ENCODE measurements at regions not wholly inside any gene's neighbourhood (a gene's known extent, or its start where the extent isn't known, plus 50 kb on each side); places are given as distances from the start of the nearest gene placed in this dataset.
"Not testable (repeated sequence)": the region's sequence is repeated elsewhere in the genome, so short reads cannot be mapped to it uniquely, and the experiment has no call there.

GRCh38 chr14:97944380-97944779, 1147.2 kb downstream of the VRK1 start:
- no peak for DNase-seq (ENCODE audit: low read depth in 4 of 4, low spot score in 2 of 4)

DNA sequence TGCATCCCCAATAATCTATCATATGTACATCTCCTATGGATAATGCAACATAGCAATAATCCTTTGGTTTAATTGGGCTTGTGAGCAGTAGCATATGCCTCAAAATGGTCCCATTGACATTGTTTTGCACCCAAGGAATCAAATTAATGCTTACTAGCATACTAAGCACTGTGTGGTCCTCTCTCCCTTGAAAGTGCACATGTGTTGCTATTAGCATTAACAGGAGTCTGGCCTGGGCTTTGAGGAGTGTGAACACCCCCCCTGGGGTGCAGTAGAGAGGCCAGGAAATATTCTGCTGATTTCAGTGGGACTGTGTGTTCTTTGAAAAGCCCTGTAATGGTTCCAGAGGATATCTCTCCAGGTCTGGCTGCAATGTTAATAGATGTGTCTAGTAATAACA, 1148.4 kb downstream of the VRK1 start:
- DNase-seq (ENCODE audit: low read depth in 4 of 4, low spot score in 2 of 4), result no peak

GRCh38 chr14:97946240-97946639, 1149.1 kb downstream of the VRK1 start:
- no peak for DNase-seq (ENCODE audit: low read depth in 4 of 4, low spot score in 2 of 4)

- no peak for DNase-seq (ENCODE audit: low read depth in 4 of 4, low spot score in 2 of 4)
Measured at GRCh38 chr14:97946641-97947040, 1149.5 kb downstream of the VRK1 start.

- peak in 3 of 4 donors; percentile 3 to 18 (median 17) for DNase-seq (ENCODE audit: low read depth in 4 of 4, low spot score in 2 of 4)
Measured at GRCh38 chr14:97948841-97949240, 1151.7 kb downstream of the VRK1 start.

- DNase-seq (ENCODE audit: low read depth in 4 of 4, low spot score in 2 of 4), result no peak
Measured at GRCh38 chr14:97956581-97957340, 1159.6 kb downstream of the VRK1 start.

DNA sequence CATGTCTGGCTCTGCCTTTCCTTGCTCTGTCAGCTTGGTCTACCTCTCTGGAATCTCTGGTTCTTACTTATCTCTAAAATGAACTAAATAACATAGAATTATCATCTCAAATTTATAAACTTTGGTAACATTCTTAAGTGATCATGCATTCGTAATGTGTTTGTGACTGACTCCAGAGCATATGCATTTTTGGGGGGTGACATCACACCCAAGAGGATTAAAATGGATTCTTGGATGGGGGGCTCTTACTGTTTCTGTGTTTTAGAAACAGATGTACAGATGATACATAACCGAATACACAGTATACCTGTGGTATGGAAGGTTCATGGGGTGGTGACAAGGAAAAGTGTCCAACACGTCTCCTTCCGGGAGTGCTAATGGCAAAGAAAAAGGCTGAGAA, 1162.1 kb downstream of the VRK1 start:
- no peak for DNase-seq (ENCODE audit: low read depth in 4 of 4, low spot score in 2 of 4)

GRCh38 chr14:97960436-97960835, 1163.3 kb downstream of the VRK1 start:
- no peak for DNase-seq (ENCODE audit: low read depth in 4 of 4, low spot score in 2 of 4)

DNA sequence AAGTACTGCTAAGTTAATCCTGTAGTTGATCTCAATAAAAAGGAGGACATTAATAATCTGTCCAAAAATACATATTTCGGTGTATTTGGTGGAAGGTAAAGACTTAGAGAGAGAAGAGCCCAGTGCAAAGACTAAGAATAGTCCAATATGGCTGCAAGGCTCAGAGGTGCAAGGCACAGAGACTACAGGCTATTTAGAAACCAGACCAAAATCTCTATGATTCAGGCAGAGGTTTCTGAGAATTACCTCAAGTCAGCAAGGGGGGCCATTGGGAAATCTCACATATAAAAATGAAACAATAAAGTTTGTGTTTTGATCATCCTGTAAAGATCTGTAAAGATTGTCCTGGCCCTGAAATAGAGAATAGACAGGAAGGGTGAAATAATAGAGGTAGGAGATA, 1173.0 kb downstream of the VRK1 start:
- DNase-seq (ENCODE audit: low read depth in 4 of 4, low spot score in 2 of 4), result no peak

GRCh38 chr14:97975216-97975615, 1178.0 kb downstream of the VRK1 start:
- no peak for DNase-seq (ENCODE audit: low read depth in 4 of 4, low spot score in 2 of 4)

- DNase-seq (ENCODE audit: low read depth in 4 of 4, low spot score in 2 of 4), result no peak
Measured at GRCh38 chr14:97975962-97976361, 1178.8 kb downstream of the VRK1 start.

DNA sequence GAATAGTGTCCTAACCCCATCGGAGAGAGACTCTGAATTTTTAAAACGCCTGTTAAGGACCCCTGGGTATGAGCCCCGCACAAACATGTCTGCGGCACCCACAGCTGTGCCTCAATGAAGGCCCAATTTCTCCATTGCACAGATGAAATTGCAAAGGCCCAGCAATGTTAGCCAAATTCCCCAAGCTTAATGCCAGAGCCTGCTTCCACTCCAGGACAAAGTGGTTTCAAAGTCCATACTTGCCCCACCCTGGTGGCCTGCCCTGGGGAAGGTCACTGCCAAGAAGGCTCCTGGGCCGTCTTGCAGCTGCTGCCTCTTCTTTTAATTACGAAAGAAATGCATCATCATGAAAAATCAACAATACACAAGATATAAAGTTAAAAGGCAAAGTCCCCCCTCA, 1179.7 kb downstream of the VRK1 start:
- no peak for DNase-seq (ENCODE audit: low read depth in 4 of 4, low spot score in 2 of 4)

- DNase-seq (ENCODE audit: low read depth in 4 of 4, low spot score in 2 of 4), result no peak
Measured at GRCh38 chr14:97977651-97978261, 1180.6 kb downstream of the VRK1 start.

DNA sequence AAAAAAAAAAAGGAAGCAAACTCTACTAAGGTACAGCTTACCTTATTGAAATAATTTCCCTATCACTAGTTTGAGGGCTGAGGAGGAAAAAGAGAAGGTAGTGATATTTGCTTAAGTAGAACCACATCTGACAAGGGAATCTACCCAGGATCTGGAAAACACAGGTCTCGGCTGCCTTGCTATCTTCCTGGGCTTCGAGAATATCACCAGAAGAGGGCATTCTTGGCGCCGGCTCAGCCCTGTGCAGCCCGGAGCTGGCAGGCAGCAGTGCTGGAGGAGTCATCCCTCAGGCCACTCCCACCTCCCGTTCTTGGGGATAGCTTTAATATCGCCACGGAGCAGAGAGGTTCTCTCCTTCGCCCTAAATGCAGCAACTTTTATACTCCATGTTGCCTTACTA, 1181.2 kb downstream of the VRK1 start:
- peak in 3 of 4 donors; percentile 9 to 47 (median 23) for DNase-seq (ENCODE audit: low read depth in 4 of 4, low spot score in 2 of 4)

- no peak for DNase-seq (ENCODE audit: low read depth in 4 of 4, low spot score in 2 of 4)
Measured at GRCh38 chr14:97993508-97994019, 1196.4 kb downstream of the VRK1 start.

- DNase-seq (ENCODE audit: low read depth in 4 of 4, low spot score in 2 of 4), result no peak
Measured at GRCh38 chr14:97994020-97994531, 1196.9 kb downstream of the VRK1 start.

- DNase-seq (ENCODE audit: low read depth in 4 of 4, low spot score in 2 of 4), result no peak
Measured at GRCh38 chr14:97995038-97995437, 1197.9 kb downstream of the VRK1 start.

GRCh38 chr14:97995531-97995930, 1198.3 kb downstream of the VRK1 start:
- DNase-seq (ENCODE audit: low read depth in 4 of 4, low spot score in 2 of 4), result no peak

- no peak for DNase-seq (ENCODE audit: low read depth in 4 of 4, low spot score in 2 of 4)
Measured at GRCh38 chr14:98006008-98006407, 1208.8 kb downstream of the VRK1 start.

DNA sequence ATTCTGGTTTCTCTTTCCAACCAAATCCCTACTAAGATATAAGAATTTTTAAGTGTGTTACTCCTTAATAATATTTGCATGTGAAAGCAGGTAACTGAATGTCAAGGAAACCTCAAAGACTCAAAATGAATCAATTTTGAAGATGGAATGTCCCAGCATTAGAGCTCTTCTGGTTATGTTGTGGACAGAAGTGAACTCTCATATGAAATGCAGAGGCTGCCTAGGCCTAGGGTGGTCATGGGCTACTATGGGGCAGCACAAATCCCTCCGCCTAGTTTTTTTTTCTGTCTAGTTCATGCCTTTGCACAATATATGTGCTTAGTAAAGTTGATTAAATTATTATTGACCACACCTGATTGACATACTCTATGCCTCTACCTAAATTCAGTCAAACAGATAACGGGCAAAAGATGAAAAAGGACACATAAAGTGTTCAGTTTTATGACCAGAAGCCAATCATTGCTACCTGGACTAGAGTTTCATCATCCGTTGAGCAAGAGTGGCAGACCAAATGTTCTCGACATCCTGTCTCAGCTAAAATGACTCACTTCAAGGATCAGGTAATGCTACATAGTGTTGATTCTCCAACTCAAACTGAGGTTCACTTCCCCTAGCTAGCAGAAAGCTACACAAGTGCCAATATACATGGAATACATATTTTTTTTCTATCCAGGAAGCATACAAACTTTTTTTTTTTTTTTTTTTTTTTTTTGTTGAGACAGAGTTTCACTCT, 1211.4 kb downstream of the VRK1 start:
- DNase-seq (ENCODE audit: low read depth in 4 of 4, low spot score in 2 of 4), result no peak

GRCh38 chr14:98009177-98009576, 1212.0 kb downstream of the VRK1 start:
- not testable (repeated sequence) for DNase-seq (ENCODE audit: low read depth in 4 of 4, low spot score in 2 of 4)

Measured in left renal cortex interstitium (tissue), 4 donors.